Endothelial cell of umbilical vein (primary cell): ENCODE measurements at regions not wholly inside any gene's neighbourhood (a gene's known extent, or its start where the extent isn't known, plus 50 kb on each side); places are given as distances from the start of the nearest gene placed in this dataset.

Experiments
- BruUV-seq: library from RNA; stranded (reverse); fragments of 400-500 nt; replicated peaks from 2 replicates; lab custom pipeline; 2021; lab: Mats Ljungman, UMichigan
- CTCF ChIA-PET: fragments of 300-600, 350-600 bp; sonication (Branson Sonifier 250); formaldehyde crosslinking; loops from one replicate; lab custom pipeline; 2021; ENCODE audit warnings: antibody characterized with exemption, inconsistent platforms; lab: Charles Lee
- POLR2A ChIA-PET: fragments of 300-600, 350-600 bp; sonication (Branson Sonifier 250); formaldehyde crosslinking; loops from one replicate; lab custom pipeline; 2021; ENCODE audit warnings: antibody characterized with exemption, inconsistent platforms; lab: Charles Lee
- DNase-seq: peaks from one replicate; pipeline ENCODE4 v3.0.0-alpha.2; 2011; ENCODE audit warnings: low read depth, low spot score
- FAIRE-seq: peaks from 2 replicates; lab custom pipeline; 2011; peaks lifted over from hg19 to GRCh38; lab: Jason Lieb, UNC
- H2AFZ ChIP-seq: 2 replicates; pipeline ENCODE4 v1.6.0; 2012; ENCODE audit warnings: low read depth, low read length, control low read depth, inconsistent platforms
- H3K27ac ChIP-seq: 2 replicates; pipeline ENCODE4 v1.5.1; 2011; ENCODE audit warnings: low read depth, mild to moderate bottlenecking, control low read depth, low read length, moderate library complexity; ENCODE audit not compliant: insufficient read depth
- H3K27me3 ChIP-seq, 2 experiments: 2 replicates each; pipeline versions ENCODE4 v1.6.0 to v1.6.1; 2011; ENCODE audit warnings: low read length in 2 of 2, mixed read lengths in 1 of 2; ENCODE audit not compliant: control insufficient read depth in 2 of 2, insufficient read depth in 2 of 2
- H3K36me3 ChIP-seq, 2 experiments: 2 replicates in 1 of 2; 3 replicates in 1 of 2; pipeline ENCODE4 v1.5.1; 2011; ENCODE audit warnings: low read length in 2 of 2, mild to moderate bottlenecking in 1 of 2, moderate library complexity in 1 of 2; ENCODE audit not compliant: control insufficient read depth in 2 of 2, insufficient read depth in 2 of 2; ENCODE audit errors: extremely low read depth in 1 of 2
- H3K4me1 ChIP-seq: 3 replicates; pipeline ENCODE4 v1.5.1; 2011; ENCODE audit warnings: mild to moderate bottlenecking, low read length; ENCODE audit not compliant: control insufficient read depth, insufficient read depth; ENCODE audit errors: extremely low read depth
- H3K4me2 ChIP-seq: 2 replicates; pipeline ENCODE4 v1.6.1; 2011; ENCODE audit warnings: low read length, control low read depth, mixed read lengths; ENCODE audit not compliant: insufficient read depth
- H3K4me3 ChIP-seq, 3 experiments: fragments of 200-600 bp in 1 of 3; sonication (generic), shearing (Covaris generic) in 1 of 3; replicated peaks in 1 of 3; 2 replicates each; pipeline ENCODE4 v1.5.1; 2011 to 2016; ENCODE audit warnings: control low read depth in 3 of 3, low read length in 3 of 3, mild to moderate bottlenecking in 2 of 3, inconsistent platforms in 1 of 3, low read depth in 1 of 3, moderate library complexity in 1 of 3; ENCODE audit not compliant: insufficient read depth in 1 of 3
- H3K79me2 ChIP-seq: 2 replicates; pipeline ENCODE4 v1.6.0; 2012; ENCODE audit warnings: low read length, inconsistent platforms; ENCODE audit not compliant: control insufficient read depth, insufficient read depth
- H3K9ac ChIP-seq: replicated peaks from 2 replicates; pipeline ENCODE3; 2011; ENCODE audit warnings: low read length, control low read depth; ENCODE audit not compliant: insufficient read depth; ENCODE audit errors: extremely low read depth
- H3K9me1 ChIP-seq: replicated peaks from 3 replicates; pipeline ENCODE4 v1.6.0; 2011; ENCODE audit warnings: mild to moderate bottlenecking, low read length; ENCODE audit not compliant: control insufficient read depth, insufficient read depth; ENCODE audit errors: extremely low read depth
- H3K9me3 ChIP-seq: replicated peaks from 2 replicates; pipeline ENCODE4 v1.5.1; 2012; ENCODE audit warnings: low read length, inconsistent platforms; ENCODE audit not compliant: control insufficient read depth, insufficient read depth
- H4K20me1 ChIP-seq: replicated peaks from 2 replicates; pipeline ENCODE3; 2011; ENCODE audit warnings: mild to moderate bottlenecking, low read length; ENCODE audit not compliant: control insufficient read depth, insufficient read depth; ENCODE audit errors: extremely low read depth
- CTCF ChIP-seq, 2 donors: IDR thresholded peaks; 1 replicate in 1 of 2; 2 replicates in 1 of 2; pipeline ENCODE4 v1.5.1; 2011; ENCODE audit warnings: low read length in 2 of 2, mild to moderate bottlenecking in 2 of 2, moderate library complexity in 2 of 2, control low read depth in 1 of 2, inconsistent platforms in 1 of 2, low read depth in 1 of 2; ENCODE audit not compliant: insufficient read depth in 1 of 2; ENCODE audit errors: extremely low read depth in 1 of 2
- EZH2 ChIP-seq: IDR thresholded peaks from 2 replicates; pipeline ENCODE4 v1.6.1; 2012; ENCODE audit warnings: borderline replicate concordance, low read depth, mild to moderate bottlenecking, moderate library complexity, low read length, inconsistent platforms; ENCODE audit not compliant: severe bottlenecking
- FOS ChIP-seq: IDR thresholded peaks from 2 replicates; pipeline ENCODE4 v1.6.1; 2011; ENCODE audit warnings: mild to moderate bottlenecking, low read length, moderate library complexity, borderline replicate concordance; ENCODE audit not compliant: insufficient read depth
- GATA2 ChIP-seq: IDR thresholded peaks from 2 replicates; pipeline ENCODE4 v1.7.0; 2011; ENCODE audit warnings: low read depth, mild to moderate bottlenecking, moderate library complexity, mixed read lengths, low read length; ENCODE audit not compliant: insufficient read length, insufficient read depth
- JUN ChIP-seq: IDR thresholded peaks from 2 replicates; pipeline ENCODE4 v1.6.1; 2011; ENCODE audit warnings: borderline replicate concordance, low read depth; ENCODE audit not compliant: insufficient read length, insufficient read depth
- MYC ChIP-seq: IDR thresholded peaks from one replicate; pipeline ENCODE4 v1.6.1; 2011; ENCODE audit warnings: mild to moderate bottlenecking, low read depth, low read length
- POLR2A ChIP-seq: IDR thresholded peaks from 2 replicates; pipeline ENCODE4 v1.6.1; 2012; ENCODE audit warnings: low read depth, mild to moderate bottlenecking, control low read depth, low read length
- POLR2AphosphoS5 ChIP-seq: IDR thresholded peaks from 2 replicates; pipeline ENCODE4 v1.6.1; 2012; ENCODE audit warnings: low read depth, mild to moderate bottlenecking, control low read depth, low read length, moderate library complexity; ENCODE audit not compliant: insufficient read depth
- dilution Hi-C: fragments of 300-500 bp; cut with MboI; formaldehyde crosslinking; loops from one replicate; pipeline ENCODE4 v1.15.0; 2019; ENCODE audit warnings: low sequenced_read_pairs; ENCODE audit not compliant: extremely low pct_ligation_motif_present
- intact Hi-C: fragments of 100-400 bp; cut with micrococcal nuclease; formaldehyde crosslinking; loops from one replicate; pipeline ENCODE4 v1.10.0; 2022
- TF ChIP-seq, protein P1 (sequence below): IDR thresholded peaks from 2 replicates; pipeline ENCODE4 v1.6.1; 2011; ENCODE audit not compliant: insufficient read depth, insufficient read length

GRCh38 chr1:234756066-234756774 is 146.2 kb upstream of the IRF2BP2 start:
- no peak overlapping the region for H3K9ac ChIP-seq
- TF ChIP-seq POLR2AphosphoS5 (no peak), EZH2 (no peak), JUN (no peak), CTCF (IDR thresholded peaks at IDR 0.05; ENCODE audit: extremely low read depth in 1 of 2, insufficient read depth in 1 of 2, low read depth in 1 of 2, low read length in 2 of 2) (no peak), MYC (no peak), FOS (no peak), GATA2 (no peak), POLR2A (no peak)
- TF ChIP-seq, protein P1, sequence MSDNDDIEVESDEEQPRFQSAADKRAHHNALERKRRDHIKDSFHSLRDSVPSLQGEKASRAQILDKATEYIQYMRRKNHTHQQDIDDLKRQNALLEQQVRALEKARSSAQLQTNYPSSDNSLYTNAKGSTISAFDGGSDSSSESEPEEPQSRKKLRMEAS, result no peak
- DNase-seq (no peak), FAIRE-seq (no peak)
- intact Hi-C loops, result no loop called here
- CTCF ChIA-PET, result interaction anchor here (3.7 kb wide), 1 partner anchor 12 kb away, joined by 12 read pairs; no protein-coding TSS in a partner anchor
- no peak overlapping the region for H3K27ac ChIP-seq
- H3K79me2 ChIP-seq, result no peaks in the 10 kb centered on the region
- no peak overlapping the region for H3K4me3 ChIP-seq
- BruUV-seq, result no TSS peak
- H3K9me1 ChIP-seq, result no peaks in the 10 kb centered on the region
- no peak overlapping the region for H2AFZ ChIP-seq
- H3K4me1 ChIP-seq, result peaks cover 2% of the 10 kb centered on the region
- no peaks in the 10 kb centered on the region for H4K20me1 ChIP-seq
- dilution Hi-C loops, result no loop called here
- POLR2A ChIA-PET, result no interaction called here
- no peak overlapping the region for H3K4me2 ChIP-seq
- H3K9me3 ChIP-seq, result no peaks in the 10 kb centered on the region
- H3K36me3 ChIP-seq, result no peaks in the 10 kb centered on the region
- peaks cover 0 to 4% of the 10 kb centered on the region in 2 experiments for H3K27me3 ChIP-seq
